Fibroblast of lung (primary cell): ENCODE measurements at regions not wholly inside any gene's neighbourhood (a gene's known extent, or its start where the extent isn't known, plus 50 kb on each side); places are given as distances from the start of the nearest gene placed in this dataset.

Source experiments
- CTCF ChIP-seq, 2 donors: IDR thresholded peaks in 1 of 2; conservative IDR thresholded peaks in 1 of 2; 1 replicate in 1 of 2; 2 replicates in 1 of 2; pipeline ENCODE4 v1.5.1; 2011 to 2012; ENCODE audit warnings: low read length in 2 of 2, control low read depth in 1 of 2, inconsistent platforms in 1 of 2, low read depth in 1 of 2, mild to moderate bottlenecking in 1 of 2
- EZH2 ChIP-seq: IDR thresholded peaks from 2 replicates; pipeline ENCODE4 v1.5.1; 2012; ENCODE audit warnings: low read length, control low read depth, mild to moderate bottlenecking; ENCODE audit errors: missing control alignments

DNA sequence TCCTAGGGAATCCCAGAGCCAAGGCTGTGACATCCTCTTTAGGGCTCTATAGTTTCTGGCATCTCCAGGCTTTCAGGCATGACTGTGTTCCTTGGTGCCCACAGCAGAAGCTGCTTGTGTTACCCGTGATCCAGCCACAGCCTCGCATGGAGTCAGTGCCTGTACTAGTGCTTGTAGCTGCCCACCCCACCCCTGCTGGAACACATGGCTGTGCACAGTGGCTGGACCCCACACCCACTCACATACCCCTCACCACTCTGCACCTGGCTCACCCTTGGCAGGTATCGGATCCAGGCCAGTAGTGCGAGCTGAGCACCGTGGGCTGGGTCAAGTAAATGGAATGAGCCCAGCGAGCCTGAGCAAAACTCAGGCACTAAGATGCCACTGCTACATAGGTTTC lies 934.7 kb upstream of the PRMT6 start:
- no peak for TF ChIP-seq EZH2
- no peak for TF ChIP-seq CTCF (conservative IDR thresholded peaks at IDR 0.05 in 1 of 2, IDR thresholded peaks at IDR 0.05 in 1 of 2; ENCODE audit: low read depth in 1 of 2, low read length in 2 of 2)
